ENCODE measurements at regions not wholly inside any gene's neighbourhood (a gene's known extent, or its start where the extent isn't known, plus 50 kb on each side); places are given as distances from the start of the nearest gene placed in this dataset.

DNA sequence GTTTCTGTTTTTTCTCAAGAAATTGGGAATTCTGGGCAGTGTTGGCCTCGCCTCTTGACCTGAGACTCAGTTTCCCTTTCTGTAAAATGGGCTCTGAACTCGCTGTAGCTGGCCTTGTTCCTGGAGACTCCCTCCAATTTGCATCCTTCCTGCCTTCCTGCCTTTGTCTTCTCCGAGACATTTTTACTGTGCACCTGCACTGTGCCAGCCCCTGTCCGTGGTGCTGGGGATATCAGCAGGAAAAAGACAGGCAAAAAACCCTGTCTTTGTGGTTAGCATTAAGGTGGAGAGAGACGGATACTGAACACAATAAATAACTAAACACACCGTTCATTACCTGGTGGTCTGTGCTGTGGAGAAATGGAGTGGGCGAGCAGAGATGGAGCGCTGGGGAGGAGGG lies 129.8 kb downstream of the AACS start:
- TF ChIP-seq CTCF (IDR thresholded peaks at IDR 0.05) (no peak), POLR2A (IDR thresholded peaks at IDR 0.05) (no peak), EP300 (IDR thresholded peaks at IDR 0.05) (no peak), POLR2AphosphoS5 (IDR thresholded peaks at IDR 0.05) (no peak)

All from stomach (tissue), 4 donors.